HCT116 (cell line): ENCODE measurements at regions not wholly inside any gene's neighbourhood (a gene's known extent, or its start where the extent isn't known, plus 50 kb on each side); places are given as distances from the start of the nearest gene placed in this dataset.

Experiments
- EGR1 ChIP-seq: IDR thresholded peaks from 2 replicates; pipeline ENCODE4 v1.6.1; 2012; ENCODE audit warnings: low read depth
- POLR2A ChIP-seq: IDR thresholded peaks from 2 replicates; pipeline ENCODE4 v1.7.0; 2011; ENCODE audit warnings: borderline replicate concordance; ENCODE audit not compliant: insufficient read depth, insufficient read length; ENCODE audit errors: extremely low read depth
- TF ChIP-seq, protein P1 (sequence below), 3 experiments: fragments of 200-600 bp in 1 of 3; sonication (generic) in 1 of 3; IDR thresholded peaks in 2 of 3; conservative IDR thresholded peaks in 1 of 3; 2 replicates each; pipeline ENCODE4 v1.5.1; 2012 to 2017; ENCODE audit warnings: low read depth in 2 of 3, low read length in 2 of 3, antibody characterized with exemption in 1 of 3, borderline replicate concordance in 1 of 3, control low read depth in 1 of 3, mild to moderate bottlenecking in 1 of 3, mixed read lengths in 1 of 3, mixed run types in 1 of 3, moderate library complexity in 1 of 3; ENCODE audit not compliant: insufficient read depth in 1 of 3

DNA sequence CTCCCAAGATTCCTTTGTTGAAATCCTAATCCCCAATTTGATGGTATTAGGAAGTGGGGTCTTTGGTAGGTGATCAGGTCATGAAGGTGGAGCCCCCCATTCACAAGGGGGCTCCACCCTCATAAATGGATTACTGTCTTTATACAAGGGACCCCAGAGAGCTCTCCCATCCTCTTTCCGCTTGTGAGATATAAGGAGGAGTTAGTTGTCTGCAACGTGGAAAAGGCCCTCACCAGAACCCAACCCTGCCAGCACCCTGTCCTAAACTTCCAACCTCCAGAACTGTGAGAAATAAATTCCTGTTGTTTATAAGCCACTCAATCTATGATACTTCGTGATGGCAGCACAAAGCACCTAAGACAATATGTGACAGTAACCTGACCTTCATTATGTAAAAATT is 684.1 kb upstream of the HS6ST1 start:
- no peak for TF ChIP-seq POLR2A
- TF ChIP-seq, protein P1, sequence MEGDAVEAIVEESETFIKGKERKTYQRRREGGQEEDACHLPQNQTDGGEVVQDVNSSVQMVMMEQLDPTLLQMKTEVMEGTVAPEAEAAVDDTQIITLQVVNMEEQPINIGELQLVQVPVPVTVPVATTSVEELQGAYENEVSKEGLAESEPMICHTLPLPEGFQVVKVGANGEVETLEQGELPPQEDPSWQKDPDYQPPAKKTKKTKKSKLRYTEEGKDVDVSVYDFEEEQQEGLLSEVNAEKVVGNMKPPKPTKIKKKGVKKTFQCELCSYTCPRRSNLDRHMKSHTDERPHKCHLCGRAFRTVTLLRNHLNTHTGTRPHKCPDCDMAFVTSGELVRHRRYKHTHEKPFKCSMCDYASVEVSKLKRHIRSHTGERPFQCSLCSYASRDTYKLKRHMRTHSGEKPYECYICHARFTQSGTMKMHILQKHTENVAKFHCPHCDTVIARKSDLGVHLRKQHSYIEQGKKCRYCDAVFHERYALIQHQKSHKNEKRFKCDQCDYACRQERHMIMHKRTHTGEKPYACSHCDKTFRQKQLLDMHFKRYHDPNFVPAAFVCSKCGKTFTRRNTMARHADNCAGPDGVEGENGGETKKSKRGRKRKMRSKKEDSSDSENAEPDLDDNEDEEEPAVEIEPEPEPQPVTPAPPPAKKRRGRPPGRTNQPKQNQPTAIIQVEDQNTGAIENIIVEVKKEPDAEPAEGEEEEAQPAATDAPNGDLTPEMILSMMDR (IDR thresholded peaks at IDR 0.05 in 2 of 3, conservative IDR thresholded peaks at IDR 0.05 in 1 of 3; ENCODE audit: borderline replicate concordance in 1 of 3, insufficient read depth in 1 of 3, low read depth in 2 of 3, low read length in 2 of 3) = no peak
- TF ChIP-seq EGR1 = no peak
